Fibroblast of pulmonary artery (primary cell): ENCODE measurements at regions not wholly inside any gene's neighbourhood (a gene's known extent, or its start where the extent isn't known, plus 50 kb on each side); places are given as distances from the start of the nearest gene placed in this dataset.

Experiments
- DNase-seq: peaks from one replicate; pipeline ENCODE4 v3.0.0-alpha.2; 2010; ENCODE audit warnings: low read depth
- H3K4me3 ChIP-seq: replicated peaks from 2 replicates; pipeline ENCODE4 v1.5.1; 2011; ENCODE audit warnings: low read depth, mild to moderate bottlenecking, control low read depth, low read length, moderate library complexity
- TF ChIP-seq, protein P1 (sequence below): IDR thresholded peaks from 2 replicates; pipeline ENCODE4 v1.5.1; 2011; ENCODE audit warnings: mild to moderate bottlenecking, control low read depth, low read length, inconsistent platforms; ENCODE audit errors: missing control alignments

DNA sequence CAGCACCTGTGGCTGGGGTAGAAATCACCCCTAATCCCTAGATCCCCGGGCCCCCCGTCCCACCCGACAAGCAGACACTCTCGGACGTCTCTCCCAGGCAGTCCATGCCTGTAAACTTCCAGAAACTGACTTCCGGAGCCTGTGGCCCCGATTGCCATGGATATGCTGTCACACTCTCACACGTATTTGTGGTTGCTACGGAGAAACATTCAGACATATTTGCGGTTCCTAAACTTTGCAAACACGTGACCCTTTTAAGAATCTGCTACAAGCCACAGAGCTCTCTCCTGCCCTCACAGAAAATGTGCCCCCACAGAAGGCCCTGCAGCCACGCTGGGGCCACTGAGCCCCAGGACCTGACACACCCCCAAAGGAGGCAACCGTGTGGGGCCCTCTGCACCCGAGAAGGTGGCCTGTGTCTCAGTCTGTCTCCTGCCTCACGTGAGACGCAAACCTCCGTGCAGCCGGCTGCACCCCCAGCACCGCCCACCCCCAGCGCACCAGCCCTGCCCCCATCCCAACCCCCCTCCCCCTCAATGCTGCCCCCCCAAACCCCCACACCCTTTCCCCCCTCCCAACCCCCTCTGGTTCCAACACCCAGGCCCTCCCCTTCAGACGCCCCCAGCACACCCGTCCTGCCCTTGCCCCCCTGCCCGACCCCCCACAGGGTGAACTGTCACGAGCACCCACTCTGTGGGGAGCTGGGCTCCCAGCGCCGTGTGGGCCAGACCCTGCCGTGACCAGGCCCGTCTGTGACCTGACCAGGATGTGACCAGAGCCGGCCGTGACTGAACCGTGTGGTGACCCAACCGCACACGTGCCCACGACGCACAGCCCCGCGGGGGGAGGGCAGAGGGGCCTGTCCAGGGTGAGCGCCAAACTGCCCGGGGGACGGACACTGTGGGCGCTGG, 66.3 kb upstream of the METRNL start:
- peak; percentile 28 for DNase-seq
- TF ChIP-seq, protein P1, sequence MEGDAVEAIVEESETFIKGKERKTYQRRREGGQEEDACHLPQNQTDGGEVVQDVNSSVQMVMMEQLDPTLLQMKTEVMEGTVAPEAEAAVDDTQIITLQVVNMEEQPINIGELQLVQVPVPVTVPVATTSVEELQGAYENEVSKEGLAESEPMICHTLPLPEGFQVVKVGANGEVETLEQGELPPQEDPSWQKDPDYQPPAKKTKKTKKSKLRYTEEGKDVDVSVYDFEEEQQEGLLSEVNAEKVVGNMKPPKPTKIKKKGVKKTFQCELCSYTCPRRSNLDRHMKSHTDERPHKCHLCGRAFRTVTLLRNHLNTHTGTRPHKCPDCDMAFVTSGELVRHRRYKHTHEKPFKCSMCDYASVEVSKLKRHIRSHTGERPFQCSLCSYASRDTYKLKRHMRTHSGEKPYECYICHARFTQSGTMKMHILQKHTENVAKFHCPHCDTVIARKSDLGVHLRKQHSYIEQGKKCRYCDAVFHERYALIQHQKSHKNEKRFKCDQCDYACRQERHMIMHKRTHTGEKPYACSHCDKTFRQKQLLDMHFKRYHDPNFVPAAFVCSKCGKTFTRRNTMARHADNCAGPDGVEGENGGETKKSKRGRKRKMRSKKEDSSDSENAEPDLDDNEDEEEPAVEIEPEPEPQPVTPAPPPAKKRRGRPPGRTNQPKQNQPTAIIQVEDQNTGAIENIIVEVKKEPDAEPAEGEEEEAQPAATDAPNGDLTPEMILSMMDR, result no peak

GRCh38 chr17:83013779-83014117, 65.7 kb upstream of the METRNL start:
- TF ChIP-seq, protein P1, result no peak
- DNase-seq, result no peak

More for the DNA sequence above, 66.3 kb upstream of the METRNL start:
- no peak overlapping the region for H3K4me3 ChIP-seq

GRCh38 chr17:83014297-83014696, 65.1 kb upstream of the METRNL start:
- no peak for DNase-seq
- TF ChIP-seq, protein P1, result no peak
- H3K4me3 ChIP-seq, result no peak overlapping the region

More at GRCh38 chr17:83013779-83014117, 65.7 kb upstream of the METRNL start:
- H3K4me3 ChIP-seq, result no peak overlapping the region

DNA sequence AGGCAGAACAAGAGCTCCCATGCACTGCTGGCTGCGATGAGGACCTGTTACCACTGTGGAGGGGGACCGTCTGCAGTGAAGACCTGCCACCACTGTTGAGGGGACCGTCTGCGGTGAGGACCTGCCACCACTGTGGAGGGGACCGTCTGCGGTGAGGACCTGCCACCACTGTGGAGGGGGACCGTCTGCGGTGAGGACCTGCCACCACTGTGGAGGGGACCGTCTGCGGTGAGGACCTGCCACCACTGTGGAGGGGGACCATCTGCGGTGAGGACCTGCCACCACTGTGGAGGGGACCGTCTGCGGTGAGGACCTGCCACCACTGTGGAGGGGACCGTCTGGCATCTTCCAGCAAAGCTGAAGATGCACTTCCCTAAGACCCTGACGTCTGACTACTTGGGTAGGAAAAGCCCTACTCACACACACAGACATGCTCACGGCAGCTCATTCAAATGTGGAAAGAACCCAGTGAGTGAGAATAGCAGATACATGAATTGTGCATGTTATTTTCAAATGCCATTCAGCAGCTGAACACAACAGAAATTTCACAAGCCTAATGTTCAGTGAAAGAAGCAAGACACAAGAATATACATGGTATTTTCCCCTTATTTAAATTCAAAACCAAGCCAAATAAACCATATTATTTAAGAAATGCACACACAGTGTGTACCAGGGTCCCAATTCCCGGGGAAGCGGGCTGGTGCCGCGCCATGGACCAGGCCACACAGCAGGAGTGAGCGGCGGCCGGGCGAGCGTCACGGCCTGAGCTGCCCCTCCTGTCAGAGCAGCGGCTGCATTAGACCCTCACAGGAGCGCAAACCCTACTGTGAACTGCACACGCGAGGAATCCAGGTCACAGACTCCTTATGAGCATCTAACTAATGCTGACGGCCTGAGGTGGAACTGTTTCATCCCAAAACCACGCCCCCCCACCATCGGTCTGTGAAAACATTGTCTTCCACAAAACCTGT, 64.2 kb upstream of the METRNL start:
- DNase-seq, result no peak
- TF ChIP-seq, protein P1, result no peak
- H3K4me3 ChIP-seq, result no peak overlapping the region

- TF ChIP-seq, protein P1, result no peak
- no peak for DNase-seq
- no peak overlapping the region for H3K4me3 ChIP-seq
These were observed 60.7 kb upstream of the METRNL start for GRCh38 chr17:83018658-83019193.

DNA sequence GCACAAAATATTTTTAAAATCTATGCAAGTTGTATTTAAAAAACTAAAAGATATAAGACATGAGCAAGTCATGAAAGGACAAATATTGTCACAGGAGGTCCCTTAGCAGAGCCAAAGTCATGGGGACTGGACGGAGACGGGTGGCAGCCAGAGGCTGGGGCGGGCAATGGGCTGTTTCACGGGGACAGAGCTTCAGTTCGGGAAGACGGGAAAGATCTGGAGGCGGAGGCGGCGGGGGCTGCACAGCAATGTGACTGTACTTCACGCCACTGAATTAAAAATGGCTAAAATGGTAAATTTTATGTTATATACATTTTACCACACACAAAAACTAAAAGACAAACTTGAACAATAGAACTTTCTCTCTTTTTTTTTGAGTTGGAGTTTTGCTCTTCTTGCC, 60.0 kb upstream of the METRNL start:
- H3K4me3 ChIP-seq, result no peak overlapping the region
- TF ChIP-seq, protein P1, result no peak
- DNase-seq, result no peak
